HUDEP-2 (cell line): ENCODE measurements at regions not wholly inside any gene's neighbourhood (a gene's known extent, or its start where the extent isn't known, plus 50 kb on each side); places are given as distances from the start of the nearest gene placed in this dataset.

Experiments
- DNase-seq, 76 experiments: peaks; one replicate each; lab custom pipeline; 2025; ENCODE audit not compliant: unreplicated experiment in 76 of 76; lab: John Stamatoyannopoulos, UW

- no peak for DNase-seq
These were observed 52.0 kb upstream of the GATA5 start for GRCh38 chr20:62527781-62528180.

- DNase-seq = no peak
These were observed 53.4 kb upstream of the GATA5 start for GRCh38 chr20:62528983-62529891.

GRCh38 chr20:62529896-62530642 is 54.3 kb upstream of the GATA5 start:
- peak in 61 of 76 experiments; percentile 12 to 74 (median 42) for DNase-seq

GRCh38 chr20:62530643-62531032 is 54.8 kb upstream of the GATA5 start:
- peak in 18 of 76 experiments; percentile 18 to 73 (median 40) for DNase-seq

GRCh38 chr20:62531046-62531838 is 55.4 kb upstream of the GATA5 start:
- DNase-seq = peak in 46 of 76 experiments; percentile 10 to 74 (median 39)

- peak in 59 of 76 experiments; percentile 9 to 77 (median 54) for DNase-seq
These were observed 57.1 kb upstream of the GATA5 start for GRCh38 chr20:62532921-62533320.

GRCh38 chr20:62533591-62534495 is 58.0 kb upstream of the GATA5 start:
- peak in 75 of 76 experiments; percentile 55 to 99 (median 90) for DNase-seq

- peak in 59 of 76 experiments; percentile 11 to 78 (median 46) for DNase-seq
These were observed 58.9 kb upstream of the GATA5 start for GRCh38 chr20:62534526-62535221.

- peak in 8 of 76 experiments; percentile 21 to 53 (median 40) for DNase-seq
These were observed 59.6 kb upstream of the GATA5 start for GRCh38 chr20:62535282-62535811.

GRCh38 chr20:62535964-62536363 is 60.2 kb upstream of the GATA5 start:
- peak in 10 of 76 experiments; percentile 16 to 48 (median 30) for DNase-seq

GRCh38 chr20:62536871-62537401 is 61.1 kb upstream of the GATA5 start:
- DNase-seq = peak in 45 of 76 experiments; percentile 13 to 67 (median 35)

- DNase-seq = peak in 72 of 76 experiments; percentile 22 to 82 (median 61)
These were observed 62.0 kb upstream of the GATA5 start for GRCh38 chr20:62537649-62538292.

- peak in 1 of 76 experiments; percentile 19 for DNase-seq
These were observed 63.6 kb upstream of the GATA5 start for GRCh38 chr20:62539198-62540045.

- DNase-seq = peak in 10 of 76 experiments; percentile 11 to 34 (median 18)
These were observed 64.7 kb upstream of the GATA5 start for GRCh38 chr20:62540504-62540903.

- DNase-seq = no peak
These were observed 67.1 kb upstream of the GATA5 start for GRCh38 chr20:62542862-62543261.

GRCh38 chr20:62543470-62544302 is 67.9 kb upstream of the GATA5 start:
- DNase-seq = no peak
